HG02798 (cell line): ENCODE measurements at regions not wholly inside any gene's neighbourhood (a gene's known extent, or its start where the extent isn't known, plus 50 kb on each side); places are given as distances from the start of the nearest gene placed in this dataset.

Source experiments
- ATAC-seq: cut with Tn5 transposase; IDR thresholded peaks from one replicate; pipeline ENCODE4 v1.9.1; 2021; ENCODE audit warnings: mild to moderate bottlenecking; ENCODE audit not compliant: unreplicated experiment, poor library complexity

- no peak for ATAC-seq
These were observed 194.7 kb upstream of the KLF4 start for GRCh38 chr9:107684224-107684623.

GRCh38 chr9:107683566-107683965 is 194.0 kb upstream of the KLF4 start:
- ATAC-seq, result no peak

GRCh38 chr9:107681988-107682387 is 192.4 kb upstream of the KLF4 start:
- no peak for ATAC-seq

GRCh38 chr9:107675351-107676259 is 186.0 kb upstream of the KLF4 start:
- no peak for ATAC-seq

GRCh38 chr9:107674721-107675277 is 185.2 kb upstream of the KLF4 start:
- no peak for ATAC-seq

DNA sequence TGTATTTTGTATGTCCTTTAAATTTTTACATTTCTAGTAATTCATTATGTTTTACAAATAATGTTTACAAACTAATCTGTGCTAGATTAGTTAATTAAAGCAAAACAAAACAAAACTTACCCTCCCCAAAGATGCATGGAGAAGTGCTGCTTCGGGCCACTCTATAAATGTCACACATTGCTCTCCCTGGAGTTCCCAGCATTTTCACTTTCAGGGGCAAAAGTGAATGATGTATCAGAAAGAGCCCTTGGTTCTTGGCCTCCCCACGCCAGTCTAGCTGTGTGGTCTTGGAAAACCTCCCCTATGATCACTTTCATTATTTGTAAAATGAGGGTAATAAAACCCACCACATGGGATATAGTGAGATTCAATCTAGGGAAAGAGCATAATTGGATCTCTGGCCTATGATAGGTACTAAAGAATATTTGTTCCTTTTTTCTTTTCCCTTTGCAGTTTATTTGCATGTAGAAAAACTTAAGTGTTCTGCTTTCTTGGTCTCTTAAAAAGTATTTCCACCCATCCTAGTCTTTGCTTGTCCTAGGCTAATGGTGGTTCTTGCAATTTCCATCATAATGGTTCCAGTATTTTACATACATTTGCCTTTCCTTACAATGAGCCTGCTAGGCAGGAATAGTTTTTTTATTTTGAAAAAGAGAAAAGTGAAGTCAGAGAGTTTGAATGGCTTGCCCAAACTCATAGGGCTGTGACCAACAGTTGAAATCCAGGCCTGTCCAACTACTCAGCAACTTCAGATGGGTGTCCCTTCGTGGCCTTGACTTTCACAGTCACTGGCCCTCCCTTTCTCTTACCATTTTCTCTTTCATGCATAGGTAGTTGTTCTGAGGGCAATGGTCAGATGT is 184.5 kb upstream of the KLF4 start:
- no peak for ATAC-seq

- no peak for ATAC-seq
These were observed 182.0 kb upstream of the KLF4 start for GRCh38 chr9:107671588-107671987.

GRCh38 chr9:107669422-107669821 is 179.9 kb upstream of the KLF4 start:
- ATAC-seq, result no peak

- no peak for ATAC-seq
These were observed 177.9 kb upstream of the KLF4 start for GRCh38 chr9:107667231-107668070.

DNA sequence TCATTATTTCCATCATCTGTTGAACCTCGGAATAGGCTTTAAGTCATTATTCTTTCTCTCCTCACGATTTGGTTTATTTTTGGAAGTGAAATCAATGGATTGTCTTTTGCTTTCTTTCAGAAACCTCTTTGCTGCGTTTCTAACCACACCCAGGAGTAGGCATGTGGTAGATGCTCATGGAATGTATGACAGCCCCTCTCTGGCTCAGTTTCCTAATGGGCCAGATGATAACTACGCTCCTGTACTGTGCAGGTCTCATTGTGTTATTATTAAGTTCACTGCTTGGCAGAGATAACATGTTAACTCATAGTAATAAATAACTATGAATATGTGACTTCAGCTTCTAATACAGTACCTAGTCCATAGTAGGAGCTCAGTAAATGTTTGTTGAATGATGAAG is 175.5 kb upstream of the KLF4 start:
- no peak for ATAC-seq

DNA sequence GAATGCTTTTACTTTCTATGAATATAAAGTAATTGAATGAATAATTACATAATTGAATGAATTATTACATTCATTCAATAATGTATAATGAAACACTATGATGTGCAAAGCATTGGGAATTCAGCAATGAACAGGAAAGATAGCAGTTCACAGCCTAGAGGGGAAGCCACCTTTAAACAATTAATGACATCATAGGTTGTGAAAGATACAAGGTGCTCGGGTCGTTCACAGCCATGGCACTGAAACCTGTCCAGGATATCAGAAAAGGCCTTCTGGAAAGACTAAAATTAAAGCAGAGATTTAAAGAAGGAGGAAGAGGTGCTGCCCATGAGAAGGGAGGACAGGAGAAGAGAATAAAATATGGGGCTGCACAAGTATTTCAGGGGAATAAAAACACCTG is 171.4 kb upstream of the KLF4 start:
- ATAC-seq, result no peak

GRCh38 chr9:107653263-107653821 is 163.8 kb upstream of the KLF4 start:
- ATAC-seq, result no peak

DNA sequence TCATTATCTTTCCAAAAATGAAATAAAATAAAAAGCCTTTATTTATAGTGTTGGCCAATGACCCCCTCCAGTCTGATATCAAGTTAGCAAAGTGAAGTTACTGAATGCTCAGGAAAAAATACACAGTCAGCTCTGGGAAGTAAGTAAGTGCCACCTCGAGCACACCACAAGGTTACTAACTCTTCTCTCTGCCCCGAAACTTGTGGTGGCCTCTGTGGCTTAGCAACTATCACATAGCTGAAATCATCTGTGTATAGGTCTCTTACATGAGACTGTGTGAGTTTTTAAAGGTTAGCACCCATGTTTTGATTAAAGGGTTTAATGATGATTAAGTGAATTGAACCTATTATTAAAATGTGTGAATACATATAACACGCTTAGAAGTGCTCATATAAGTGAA is 161.4 kb upstream of the KLF4 start:
- no peak for ATAC-seq

- ATAC-seq, result no peak
These were observed 160.8 kb upstream of the KLF4 start for GRCh38 chr9:107650321-107650720.

- no peak for ATAC-seq
These were observed 158.7 kb upstream of the KLF4 start for GRCh38 chr9:107648153-107648715.

DNA sequence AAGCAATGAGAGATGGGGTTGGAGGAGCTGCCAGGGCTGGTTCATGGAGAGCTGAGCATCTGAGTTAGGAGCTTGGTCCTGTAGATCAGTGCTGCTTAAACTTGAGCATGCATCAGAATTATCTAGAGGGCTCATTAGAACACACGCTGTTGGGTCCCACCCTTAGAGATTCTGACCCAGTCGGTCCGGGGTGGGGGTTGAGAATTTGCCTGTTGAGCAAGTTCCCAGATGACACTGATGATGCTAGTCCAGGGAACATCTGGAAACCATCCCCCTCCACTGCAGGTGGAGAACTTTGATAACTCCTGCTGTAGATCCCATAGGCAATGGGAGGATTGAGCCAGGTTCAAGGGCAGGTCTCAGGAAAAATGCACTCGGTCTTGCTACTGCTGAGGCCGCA is 158.0 kb upstream of the KLF4 start:
- ATAC-seq, result no peak

- ATAC-seq, result no peak
These were observed 157.6 kb upstream of the KLF4 start for GRCh38 chr9:107647141-107647540.

- no peak for ATAC-seq
These were observed 155.9 kb upstream of the KLF4 start for GRCh38 chr9:107645464-107645833.

GRCh38 chr9:107644733-107645463 is 155.3 kb upstream of the KLF4 start:
- ATAC-seq, result no peak
